Esophagus muscularis mucosa (tissue), 3 donors: ENCODE measurements at regions not wholly inside any gene's neighbourhood (a gene's known extent, or its start where the extent isn't known, plus 50 kb on each side); places are given as distances from the start of the nearest gene placed in this dataset.

Source experiments
- POLR2A ChIP-seq: fragments of 450-650 bp; IDR thresholded peaks from one replicate; pipeline ENCODE4 v1.6.1; 2017; ENCODE audit warnings: antibody characterized with exemption, moderate library complexity, mild to moderate bottlenecking, low read depth
- POLR2AphosphoS5 ChIP-seq, 2 donors: sonication (generic); formaldehyde crosslinking; IDR thresholded peaks; one replicate each; pipeline ENCODE4 v1.6.1; 2017; ENCODE audit warnings: antibody characterized with exemption in 2 of 2
- TF ChIP-seq, protein P1 (sequence below), 3 experiments: fragments of 200-600 bp in 2 of 3; fragments of 450-650 bp in 1 of 3; sonication (generic) in 2 of 3; IDR thresholded peaks; one replicate each; pipeline ENCODE4 v1.5.1; 2017 to 2019; ENCODE audit warnings: antibody characterized with exemption in 3 of 3, mild to moderate bottlenecking in 2 of 3, moderate library complexity in 1 of 3

DNA sequence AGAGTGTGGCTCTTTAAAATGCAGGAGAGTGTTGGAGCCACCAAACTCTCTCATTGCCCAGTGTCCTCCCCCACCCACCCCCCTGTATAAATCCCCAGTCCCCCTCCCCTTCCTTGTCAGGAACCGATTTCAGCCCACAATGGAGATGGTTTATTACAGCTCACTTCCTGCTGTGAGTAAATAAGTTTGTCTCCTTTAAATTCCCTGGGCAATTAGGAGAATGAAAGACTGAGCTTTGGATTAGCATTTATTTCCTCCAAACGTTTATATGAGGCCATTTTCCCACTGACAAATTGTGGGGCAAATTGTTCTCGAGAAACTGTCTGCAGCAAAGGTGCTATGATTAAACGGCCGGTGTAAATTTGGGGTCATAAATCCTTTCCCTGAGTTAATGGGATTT is 128.8 kb downstream of the DHX35 start:
- TF ChIP-seq, protein P1, sequence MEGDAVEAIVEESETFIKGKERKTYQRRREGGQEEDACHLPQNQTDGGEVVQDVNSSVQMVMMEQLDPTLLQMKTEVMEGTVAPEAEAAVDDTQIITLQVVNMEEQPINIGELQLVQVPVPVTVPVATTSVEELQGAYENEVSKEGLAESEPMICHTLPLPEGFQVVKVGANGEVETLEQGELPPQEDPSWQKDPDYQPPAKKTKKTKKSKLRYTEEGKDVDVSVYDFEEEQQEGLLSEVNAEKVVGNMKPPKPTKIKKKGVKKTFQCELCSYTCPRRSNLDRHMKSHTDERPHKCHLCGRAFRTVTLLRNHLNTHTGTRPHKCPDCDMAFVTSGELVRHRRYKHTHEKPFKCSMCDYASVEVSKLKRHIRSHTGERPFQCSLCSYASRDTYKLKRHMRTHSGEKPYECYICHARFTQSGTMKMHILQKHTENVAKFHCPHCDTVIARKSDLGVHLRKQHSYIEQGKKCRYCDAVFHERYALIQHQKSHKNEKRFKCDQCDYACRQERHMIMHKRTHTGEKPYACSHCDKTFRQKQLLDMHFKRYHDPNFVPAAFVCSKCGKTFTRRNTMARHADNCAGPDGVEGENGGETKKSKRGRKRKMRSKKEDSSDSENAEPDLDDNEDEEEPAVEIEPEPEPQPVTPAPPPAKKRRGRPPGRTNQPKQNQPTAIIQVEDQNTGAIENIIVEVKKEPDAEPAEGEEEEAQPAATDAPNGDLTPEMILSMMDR (IDR thresholded peaks at IDR 0.05) = no peak
- no peak for TF ChIP-seq POLR2A
- TF ChIP-seq POLR2AphosphoS5 (IDR thresholded peaks at IDR 0.05) = no peak
